ENCODE measurements at regions not wholly inside any gene's neighbourhood (a gene's known extent, or its start where the extent isn't known, plus 50 kb on each side); places are given as distances from the start of the nearest gene placed in this dataset.

DNA sequence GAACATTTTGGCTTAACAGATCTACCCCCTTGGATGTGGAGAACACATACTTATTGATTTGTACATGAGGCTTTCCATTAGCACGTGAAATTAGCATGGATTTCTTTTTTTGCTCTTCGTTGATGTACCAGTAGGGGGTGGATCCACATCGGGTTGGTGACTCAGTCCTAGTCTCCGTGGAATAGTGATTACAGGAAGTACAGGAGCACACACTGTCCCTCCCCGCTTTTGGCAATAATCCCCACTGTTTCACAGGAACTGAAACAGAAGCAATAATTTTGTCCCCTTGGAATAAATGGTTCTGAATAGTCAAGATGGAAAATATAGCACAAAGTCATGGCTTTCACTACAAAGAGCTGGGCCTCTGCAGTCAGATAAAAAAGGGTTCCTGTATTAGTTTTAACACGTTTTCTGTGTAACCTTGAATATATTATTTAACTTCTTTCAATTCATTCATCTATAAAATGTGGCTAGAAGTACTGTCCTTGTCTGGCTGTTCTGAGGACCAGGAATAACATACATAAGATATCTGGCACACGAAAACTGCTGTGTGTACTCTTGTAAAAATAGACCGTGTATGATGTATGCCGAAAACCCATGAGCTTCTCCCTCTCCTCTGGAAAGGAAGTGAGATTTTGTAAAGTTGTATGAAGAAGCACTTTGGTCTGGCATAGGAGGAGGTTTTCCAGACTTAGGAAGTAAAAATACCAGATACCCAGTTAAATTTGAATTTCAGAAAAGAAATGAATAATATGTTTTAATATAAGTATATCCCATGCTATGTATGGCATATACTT, 229.2 kb downstream of the GALR1 start:
- no peak for DNase-seq (ENCODE audit: low spot score, unreplicated experiment)

DNA sequence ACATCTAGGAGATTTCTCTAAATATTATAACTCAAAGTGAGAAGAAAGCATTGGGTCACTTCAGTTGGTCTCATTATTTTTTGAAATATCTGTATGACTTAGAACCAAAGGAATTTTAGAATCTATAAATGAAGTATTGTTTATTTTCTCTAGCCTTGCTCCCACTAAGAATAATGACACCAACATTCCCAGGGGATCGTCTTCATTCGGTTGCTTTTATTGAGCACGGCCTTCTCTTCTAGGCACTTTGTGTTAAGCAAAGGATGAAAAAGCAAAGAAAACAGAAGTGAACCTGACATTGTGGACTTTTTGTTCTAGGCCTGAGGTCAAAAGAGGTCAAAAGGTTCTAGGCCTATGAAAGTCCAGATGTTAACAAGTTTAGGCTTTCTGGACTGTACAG, 231.9 kb downstream of the GALR1 start:
- DNase-seq (ENCODE audit: low spot score, unreplicated experiment): no peak
- peaks cover 3% of the 10 kb centered on the region for H3K27me3 Mint-ChIP-seq
- no peaks in the 10 kb centered on the region for H3K36me3 Mint-ChIP-seq (ENCODE audit: insufficient read depth)
- TF ChIP-seq, protein P1, sequence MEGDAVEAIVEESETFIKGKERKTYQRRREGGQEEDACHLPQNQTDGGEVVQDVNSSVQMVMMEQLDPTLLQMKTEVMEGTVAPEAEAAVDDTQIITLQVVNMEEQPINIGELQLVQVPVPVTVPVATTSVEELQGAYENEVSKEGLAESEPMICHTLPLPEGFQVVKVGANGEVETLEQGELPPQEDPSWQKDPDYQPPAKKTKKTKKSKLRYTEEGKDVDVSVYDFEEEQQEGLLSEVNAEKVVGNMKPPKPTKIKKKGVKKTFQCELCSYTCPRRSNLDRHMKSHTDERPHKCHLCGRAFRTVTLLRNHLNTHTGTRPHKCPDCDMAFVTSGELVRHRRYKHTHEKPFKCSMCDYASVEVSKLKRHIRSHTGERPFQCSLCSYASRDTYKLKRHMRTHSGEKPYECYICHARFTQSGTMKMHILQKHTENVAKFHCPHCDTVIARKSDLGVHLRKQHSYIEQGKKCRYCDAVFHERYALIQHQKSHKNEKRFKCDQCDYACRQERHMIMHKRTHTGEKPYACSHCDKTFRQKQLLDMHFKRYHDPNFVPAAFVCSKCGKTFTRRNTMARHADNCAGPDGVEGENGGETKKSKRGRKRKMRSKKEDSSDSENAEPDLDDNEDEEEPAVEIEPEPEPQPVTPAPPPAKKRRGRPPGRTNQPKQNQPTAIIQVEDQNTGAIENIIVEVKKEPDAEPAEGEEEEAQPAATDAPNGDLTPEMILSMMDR (IDR thresholded peaks at IDR 0.05; ENCODE audit: unreplicated experiment): no peak
- no peak overlapping the region for H3K27ac Mint-ChIP-seq
- peaks cover under 1% of the 10 kb centered on the region for H3K9me3 Mint-ChIP-seq (ENCODE audit: low read depth)
- peaks cover 8% of the 10 kb centered on the region for H3K4me1 Mint-ChIP-seq (ENCODE audit: low read depth)
- no peak overlapping the region for H3K4me3 Mint-ChIP-seq (ENCODE audit: low read depth)

More for the DNA sequence above, 229.2 kb downstream of the GALR1 start:
- peaks cover 8% of the 10 kb centered on the region for H3K4me1 Mint-ChIP-seq (ENCODE audit: low read depth)
- H3K27ac Mint-ChIP-seq: no peak overlapping the region
- TF ChIP-seq, protein P1 (IDR thresholded peaks at IDR 0.05; ENCODE audit: unreplicated experiment): no peak
- H3K4me3 Mint-ChIP-seq (ENCODE audit: low read depth): no peak overlapping the region
- H3K36me3 Mint-ChIP-seq (ENCODE audit: insufficient read depth): no peaks in the 10 kb centered on the region
- peaks cover 6% of the 10 kb centered on the region for H3K9me3 Mint-ChIP-seq (ENCODE audit: low read depth)
- H3K27me3 Mint-ChIP-seq: peaks cover 1% of the 10 kb centered on the region

DNA sequence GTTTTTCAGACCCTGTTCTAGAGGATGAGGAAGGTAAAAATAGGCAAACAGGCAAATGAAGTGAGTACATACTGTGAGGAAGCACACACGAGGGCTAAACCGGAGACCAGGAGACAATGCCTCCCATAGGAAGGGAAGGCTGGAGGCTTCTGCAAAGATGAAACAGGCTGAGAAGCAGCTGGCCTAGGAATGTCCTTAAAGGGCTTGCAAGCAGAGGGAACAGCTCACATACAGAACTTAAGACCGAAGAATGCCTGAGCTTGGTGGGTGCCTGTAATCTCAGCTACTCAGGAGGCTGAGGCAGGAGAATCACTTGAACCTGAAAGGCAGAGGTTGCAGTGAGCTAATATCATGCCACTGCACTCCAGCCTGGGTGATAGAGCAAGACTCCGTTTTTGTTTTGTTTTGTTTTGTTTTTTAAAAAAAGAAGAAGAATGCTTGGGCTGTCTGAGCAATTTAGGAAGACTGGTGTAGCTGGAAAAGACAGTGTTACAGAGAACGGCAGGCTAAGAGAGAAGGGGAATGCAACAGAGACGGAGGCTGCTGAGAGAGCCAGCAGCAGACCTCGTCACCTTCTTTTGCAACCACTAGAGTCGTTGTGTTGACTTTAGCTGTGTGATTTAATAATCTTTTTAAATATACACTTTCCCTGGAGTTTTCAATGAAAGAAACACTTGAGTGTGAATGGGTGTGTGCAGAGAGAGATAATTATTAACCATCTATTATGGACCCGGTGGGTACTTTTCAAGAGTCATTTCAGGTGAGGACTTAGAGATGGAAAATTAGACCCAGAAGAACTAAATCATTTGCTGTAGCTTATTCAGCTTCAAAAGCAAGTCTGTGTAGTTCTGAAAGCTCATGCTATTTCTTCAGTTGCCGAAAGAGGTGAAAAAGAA, 232.8 kb downstream of the GALR1 start:
- TF ChIP-seq, protein P1 (IDR thresholded peaks at IDR 0.05; ENCODE audit: unreplicated experiment): no peak
- no peak overlapping the region for H3K27ac Mint-ChIP-seq
- no peak overlapping the region for H3K4me3 Mint-ChIP-seq (ENCODE audit: low read depth)
- H3K27me3 Mint-ChIP-seq: peaks cover 3% of the 10 kb centered on the region
- H3K36me3 Mint-ChIP-seq (ENCODE audit: insufficient read depth): no peaks in the 10 kb centered on the region
- no peaks in the 10 kb centered on the region for H3K9me3 Mint-ChIP-seq (ENCODE audit: low read depth)
- no peak for DNase-seq (ENCODE audit: low spot score, unreplicated experiment)
- H3K4me1 Mint-ChIP-seq (ENCODE audit: low read depth): peaks cover 8% of the 10 kb centered on the region

DNA sequence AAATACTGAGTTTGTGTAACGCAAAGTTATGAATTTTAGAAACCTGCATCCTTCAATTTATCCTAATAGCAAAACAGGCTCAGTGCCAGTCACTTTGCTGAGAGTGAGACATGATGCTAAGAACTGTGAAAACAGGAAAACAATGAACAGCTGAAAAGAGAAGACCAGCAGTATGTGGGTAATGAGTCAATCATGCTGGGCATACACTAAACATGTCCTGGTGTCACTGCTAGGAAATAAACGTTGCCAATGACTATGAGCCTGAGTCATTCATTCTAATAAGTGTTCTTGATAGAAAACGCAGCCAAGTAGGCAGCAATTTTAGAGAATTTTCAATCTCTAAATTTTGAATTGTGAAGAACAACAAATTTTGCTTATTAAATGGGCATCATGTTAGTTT, 237.3 kb downstream of the GALR1 start:
- Mint-ChIP-seq H3K36me3 (ENCODE audit: insufficient read depth) (no peaks in the 10 kb centered on the region), H3K27me3 (peaks cover 3% of the 10 kb centered on the region), H3K27ac (no peak overlapping the region), H3K4me3 (ENCODE audit: low read depth) (no peak overlapping the region), H3K9me3 (ENCODE audit: low read depth) (no peaks in the 10 kb centered on the region), H3K4me1 (ENCODE audit: low read depth) (peaks cover 21% of the 10 kb centered on the region)
- TF ChIP-seq, protein P1 (IDR thresholded peaks at IDR 0.05; ENCODE audit: unreplicated experiment): no peak
- DNase-seq (ENCODE audit: low spot score, unreplicated experiment): no peak

DNA sequence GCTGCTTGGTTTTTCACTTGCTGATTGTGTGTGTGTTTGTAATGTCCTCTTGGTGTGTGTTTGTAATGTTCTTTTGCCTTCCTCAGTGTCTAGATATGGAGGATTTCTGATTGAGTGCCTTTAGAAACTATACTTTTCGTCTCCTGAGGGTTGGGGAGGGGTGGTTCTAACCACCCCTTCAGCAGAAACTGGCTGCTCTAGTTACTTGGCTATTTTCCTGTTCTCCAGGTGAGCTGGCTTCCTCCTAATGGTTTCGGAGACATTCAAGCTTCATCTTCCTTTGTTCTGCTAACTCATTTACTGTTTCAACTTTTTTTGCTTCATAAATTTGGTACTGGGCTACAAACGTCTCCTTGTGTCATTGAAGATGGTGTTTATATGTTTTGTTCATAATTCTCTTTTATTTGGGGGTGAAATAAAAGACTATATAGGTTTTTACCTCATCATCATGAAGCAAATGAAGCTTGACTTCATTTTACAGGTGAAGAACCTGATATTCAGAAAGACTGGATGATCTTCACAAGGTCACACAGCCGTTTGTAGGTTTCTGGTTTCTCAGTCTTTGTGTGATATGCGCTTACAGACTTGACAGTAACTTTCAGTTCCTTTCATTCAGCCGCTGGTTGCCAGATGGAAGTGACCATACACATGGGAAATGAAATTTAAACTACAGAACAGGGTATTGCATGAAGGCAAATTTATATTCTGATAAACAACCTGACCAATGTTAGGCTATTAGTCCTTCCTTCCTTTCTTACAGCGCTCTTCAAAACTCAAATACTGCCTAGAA, 238.5 kb downstream of the GALR1 start:
- Mint-ChIP-seq H3K9me3 (ENCODE audit: low read depth) (no peaks in the 10 kb centered on the region), H3K4me1 (ENCODE audit: low read depth) (peaks cover 20% of the 10 kb centered on the region), H3K4me3 (ENCODE audit: low read depth) (no peak overlapping the region), H3K27ac (no peak overlapping the region), H3K36me3 (ENCODE audit: insufficient read depth) (no peaks in the 10 kb centered on the region), H3K27me3 (peaks cover 3% of the 10 kb centered on the region)
- TF ChIP-seq, protein P1 (IDR thresholded peaks at IDR 0.05; ENCODE audit: unreplicated experiment): no peak
- no peak for DNase-seq (ENCODE audit: low spot score, unreplicated experiment)
